CD4-positive, alpha-beta T cell (primary cell): ENCODE measurements at regions not wholly inside any gene's neighbourhood (a gene's known extent, or its start where the extent isn't known, plus 50 kb on each side); places are given as distances from the start of the nearest gene placed in this dataset.

Source experiments
- ATAC-seq: fragments of 200-7000 bp; cut with Tn5 transposase; one replicate; pipeline ENCODE4 v1.10.0; 2022; ENCODE audit warnings: mild to moderate bottlenecking; ENCODE audit not compliant: poor library complexity
- CTCF ChIA-PET: fragments of 350-600 bp; sonication (Branson Sonifier 250); formaldehyde crosslinking; loops from one replicate; lab custom pipeline; 2021; ENCODE audit warnings: antibody characterized with exemption, inconsistent platforms; lab: Charles Lee
- POLR2A ChIA-PET: fragments of 350-600 bp; sonication (Branson Sonifier 250); formaldehyde crosslinking; loops from one replicate; lab custom pipeline; 2021; ENCODE audit warnings: antibody characterized with exemption, inconsistent platforms; lab: Charles Lee
- DNase-seq, 14 experiments: peaks; one replicate each; pipeline ENCODE4 v3.0.0-alpha.2; 2013 to 2020; ENCODE audit warnings: mixed read lengths in 2 of 14
- H3K27ac ChIP-seq, 2 donors: one replicate each; pipeline versions ENCODE4 v1.5.1 to v1.7.0; 2013; ENCODE audit warnings: low read length in 2 of 2, low read depth in 1 of 2, mild to moderate bottlenecking in 1 of 2
- H3K27me3 ChIP-seq, 2 experiments: 1 replicate in 1 of 2; 2 replicates in 1 of 2; pipeline versions ENCODE4 v1.6.1 to v1.7.0; 2013; ENCODE audit warnings: low read length in 2 of 2, control low read depth in 1 of 2, mild to moderate bottlenecking in 1 of 2, moderate library complexity in 1 of 2; ENCODE audit not compliant: insufficient read depth in 2 of 2, control insufficient read depth in 1 of 2
- H3K36me3 ChIP-seq: one replicate; pipeline ENCODE4 v1.6.1; 2013; ENCODE audit warnings: low read length, control low read depth; ENCODE audit not compliant: insufficient read depth
- H3K4me1 ChIP-seq: one replicate; pipeline ENCODE4 v1.6.1; 2013; ENCODE audit warnings: low read length, control low read depth; ENCODE audit not compliant: insufficient read depth
- H3K4me3 ChIP-seq: one replicate; pipeline ENCODE4 v1.5.1; 2013; ENCODE audit warnings: mild to moderate bottlenecking, low read length, moderate library complexity
- H3K9me3 ChIP-seq, 2 experiments: 1 replicate in 1 of 2; 2 replicates in 1 of 2; pipeline versions ENCODE4 v1.6.1 to v1.7.0; 2013; ENCODE audit warnings: low read length in 2 of 2, mild to moderate bottlenecking in 2 of 2, control low read depth in 1 of 2, moderate library complexity in 1 of 2; ENCODE audit not compliant: control insufficient read depth in 1 of 2, insufficient read depth in 1 of 2
- H3K27ac Mint-ChIP-seq: one replicate; pipeline ENCODE4 v1.8.0; 2020; ENCODE audit warnings: mixed read lengths
- H3K27me3 Mint-ChIP-seq: one replicate; pipeline ENCODE4 v1.8.0; 2021; ENCODE audit warnings: mixed read lengths
- H3K36me3 Mint-ChIP-seq: one replicate; pipeline ENCODE4 v1.8.0; 2021; ENCODE audit warnings: low read depth, mixed read lengths
- H3K4me1 Mint-ChIP-seq: one replicate; pipeline ENCODE4 v1.8.0; 2021; ENCODE audit warnings: low read depth, mixed read lengths
- H3K4me3 Mint-ChIP-seq: one replicate; pipeline ENCODE4 v1.8.0; 2020; ENCODE audit warnings: mild to moderate bottlenecking, mixed read lengths
- H3K9me3 Mint-ChIP-seq: one replicate; pipeline ENCODE4 v1.8.0; 2020; ENCODE audit warnings: mixed read lengths
- CTCF ChIP-seq: fragments of 200-600 bp; IDR thresholded peaks from one replicate; pipeline ENCODE4 v1.8.0; 2022; ENCODE audit warnings: antibody characterized with exemption, mild to moderate bottlenecking
- intact Hi-C, 2 experiments: fragments of 100-400 bp; cut with DNase I in 1 of 2; cut with micrococcal nuclease in 1 of 2; formaldehyde crosslinking; loops; one replicate each; pipeline versions ENCODE4 v1.15.1 to v1.9.0; 2023 to 2025; cut with DNase I, micrococcal nuclease

GRCh38 chr7:109836016-109836415 is 1254.9 kb upstream of the LRRN3 start:
- no peaks in the 10 kb centered on the region for H3K36me3 Mint-ChIP-seq
- Histone ChIP-seq H3K27me3 (no peaks in the 10 kb centered on the region), H3K36me3 (no peaks in the 10 kb centered on the region), H3K9me3 (no peaks in the 10 kb centered on the region), H3K4me1 (no peaks in the 10 kb centered on the region), H3K4me3 (no peak overlapping the region), H3K27ac (no peak overlapping the region)
- intact Hi-C loops: no loop called here
- POLR2A ChIA-PET: no interaction called here
- no peak overlapping the region for H3K4me3 Mint-ChIP-seq
- CTCF ChIA-PET: interaction anchor here (0.6 kb wide), 1 partner anchor 1290 kb away, joined by 6 read pairs; no protein-coding TSS in a partner anchor
- H3K27me3 Mint-ChIP-seq: peaks cover 5% of the 10 kb centered on the region
- ATAC-seq: no peak
- no peak for DNase-seq
- TF ChIP-seq CTCF: no peak
- H3K4me1 Mint-ChIP-seq: no peaks in the 10 kb centered on the region
- no peaks in the 10 kb centered on the region for H3K9me3 Mint-ChIP-seq
- no peak overlapping the region for H3K27ac Mint-ChIP-seq

- Mint-ChIP-seq H3K4me1 (no peaks in the 10 kb centered on the region), H3K9me3 (no peaks in the 10 kb centered on the region), H3K27ac (no peak overlapping the region), H3K4me3 (no peak overlapping the region), H3K27me3 (no peaks in the 10 kb centered on the region), H3K36me3 (no peaks in the 10 kb centered on the region)
- DNase-seq: no peak
- Histone ChIP-seq H3K9me3 (no peaks in the 10 kb centered on the region), H3K4me1 (no peaks in the 10 kb centered on the region), H3K4me3 (no peak overlapping the region), H3K36me3 (no peaks in the 10 kb centered on the region), H3K27ac (no peak overlapping the region), H3K27me3 (no peaks in the 10 kb centered on the region)
- TF ChIP-seq CTCF: no peak
- ChIA-PET CTCF (no interaction called here), POLR2A (no interaction called here)
- no peak for ATAC-seq
- intact Hi-C loops: loop anchor here in 1 of 2 experiments (5.0 kb wide), 1 partner anchor 1265 kb away; no protein-coding TSS in a partner anchor
These were observed 1248.5 kb upstream of the LRRN3 start for GRCh38 chr7:109842386-109842785.

GRCh38 chr7:109844362-109844761 is 1246.6 kb upstream of the LRRN3 start:
- no peak overlapping the region for H3K4me3 ChIP-seq
- CTCF ChIA-PET: no interaction called here
- POLR2A ChIA-PET: no interaction called here
- no peaks in the 10 kb centered on the region for H3K9me3 ChIP-seq
- H3K9me3 Mint-ChIP-seq: no peaks in the 10 kb centered on the region
- TF ChIP-seq CTCF: peak; percentile 44
- no peak overlapping the region for H3K27ac ChIP-seq
- intact Hi-C loops: loop anchor here in 1 of 2 experiments (2.0 to 5.0 kb wide), 3 partner anchors 1263 to 1890 kb away; no protein-coding TSS in a partner anchor
- no peaks in the 10 kb centered on the region for H3K4me1 Mint-ChIP-seq
- ATAC-seq (no peak), DNase-seq (peak in 3 of 14 experiments; percentile 5 to 29 (median 21))
- H3K27me3 Mint-ChIP-seq: no peaks in the 10 kb centered on the region
- no peaks in the 10 kb centered on the region for H3K36me3 ChIP-seq
- no peaks in the 10 kb centered on the region for H3K36me3 Mint-ChIP-seq
- H3K27me3 ChIP-seq: no peaks in the 10 kb centered on the region
- H3K4me1 ChIP-seq: no peaks in the 10 kb centered on the region
- no peak overlapping the region for H3K27ac Mint-ChIP-seq
- no peak overlapping the region for H3K4me3 Mint-ChIP-seq
